Head of caudate nucleus (tissue), 42 donors: ENCODE measurements at regions not wholly inside any gene's neighbourhood (a gene's known extent, or its start where the extent isn't known, plus 50 kb on each side); places are given as distances from the start of the nearest gene placed in this dataset.
A peak's percentile ranks its signal among the peaks of the same experiment; 100 is the strongest.

ENCODE experiments used
- DNase-seq, 42 donors: peaks; one replicate each; pipeline versions ENCODE4 v3.0.0 to v3.0.0-alpha.2; 2020 to 2021; ENCODE audit warnings: mixed read lengths in 7 of 42
- intact Hi-C: fragments of 100-400 bp; cut with DNase I; formaldehyde crosslinking; loops from one replicate; pipeline ENCODE4 v1.15.0; 2022

DNA sequence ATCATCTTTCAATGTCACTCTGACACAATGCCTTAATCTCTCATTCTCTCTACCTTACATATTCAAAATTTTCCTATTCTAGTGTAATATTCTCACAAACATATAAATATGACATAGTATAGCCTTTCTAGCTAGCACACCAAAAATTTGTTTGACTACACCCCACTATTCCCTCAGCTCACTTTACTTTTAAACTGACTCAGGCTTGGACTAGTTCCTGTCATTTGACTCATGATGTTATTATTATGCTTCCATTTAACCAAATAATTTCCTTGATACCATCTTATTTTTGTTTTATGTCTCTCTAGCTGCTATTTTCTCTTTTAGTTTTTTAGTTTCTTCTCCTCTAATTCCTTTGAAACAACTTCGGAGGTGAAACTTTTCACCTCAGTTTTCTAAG lies 1745.6 kb upstream of the PCDH20 start:
- no peak for DNase-seq
- intact Hi-C loops: no loop called here

DNA sequence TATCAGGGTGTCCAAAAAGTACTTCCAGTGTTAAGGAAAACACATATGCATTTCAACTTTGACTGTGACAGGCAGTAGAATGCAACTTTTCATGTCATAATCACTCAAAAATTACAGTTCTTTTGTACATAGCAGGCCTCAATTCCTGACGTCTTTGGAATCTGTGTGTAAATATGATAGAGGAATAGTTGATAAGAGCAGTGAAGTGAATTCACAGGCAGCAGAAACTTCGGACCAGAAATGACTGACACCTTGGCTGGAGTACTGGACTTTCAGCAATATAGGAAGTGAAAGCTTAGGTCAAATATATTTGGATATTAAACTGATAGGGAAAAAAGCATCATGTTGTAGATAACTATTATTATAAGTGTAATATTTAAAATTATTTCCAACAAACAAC lies 1741.2 kb upstream of the PCDH20 start:
- intact Hi-C loops: no loop called here
- DNase-seq: no peak

DNA sequence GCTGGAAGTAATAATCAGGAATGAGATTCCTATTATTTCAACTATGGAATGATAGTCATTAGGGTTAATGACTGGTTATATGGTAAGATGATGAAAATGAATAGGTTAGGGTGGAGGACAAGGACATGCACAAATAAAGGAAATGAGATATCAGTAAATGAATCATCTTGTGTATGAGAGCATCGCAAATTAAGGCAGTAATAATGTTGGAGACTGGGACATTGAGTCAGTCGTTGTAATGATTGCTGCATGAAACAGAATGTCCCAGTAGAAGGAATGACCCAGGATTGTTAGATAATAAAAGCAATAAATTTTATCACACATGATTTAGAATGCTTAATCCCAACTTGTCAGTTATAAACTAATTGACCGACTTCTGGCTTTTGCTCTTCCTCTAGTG lies 1733.7 kb upstream of the PCDH20 start:
- DNase-seq: no peak
- intact Hi-C loops: no loop called here

DNA sequence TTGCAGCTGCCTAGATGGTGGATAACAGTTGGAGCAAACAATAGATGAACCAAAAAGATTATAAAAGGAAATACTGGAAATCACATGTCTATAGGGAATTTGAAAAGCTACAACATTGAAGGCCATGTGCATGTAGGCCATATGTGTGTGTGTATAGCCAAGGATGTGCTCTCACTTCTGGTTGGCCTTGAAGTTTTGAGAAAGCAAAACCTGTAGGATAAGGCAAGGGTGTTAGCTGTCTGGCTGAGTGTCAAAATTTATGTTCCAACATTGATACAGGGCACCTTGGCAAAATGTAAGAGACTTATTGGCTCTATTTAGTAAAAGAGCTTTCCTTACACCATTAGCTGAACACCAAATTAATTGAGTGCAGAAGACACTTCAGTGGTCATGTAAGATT lies 1723.6 kb upstream of the PCDH20 start:
- no peak for DNase-seq
- intact Hi-C loops: loop anchor here (10.0 kb wide), 1 partner anchor 846 kb away; no protein-coding TSS in a partner anchor

DNA sequence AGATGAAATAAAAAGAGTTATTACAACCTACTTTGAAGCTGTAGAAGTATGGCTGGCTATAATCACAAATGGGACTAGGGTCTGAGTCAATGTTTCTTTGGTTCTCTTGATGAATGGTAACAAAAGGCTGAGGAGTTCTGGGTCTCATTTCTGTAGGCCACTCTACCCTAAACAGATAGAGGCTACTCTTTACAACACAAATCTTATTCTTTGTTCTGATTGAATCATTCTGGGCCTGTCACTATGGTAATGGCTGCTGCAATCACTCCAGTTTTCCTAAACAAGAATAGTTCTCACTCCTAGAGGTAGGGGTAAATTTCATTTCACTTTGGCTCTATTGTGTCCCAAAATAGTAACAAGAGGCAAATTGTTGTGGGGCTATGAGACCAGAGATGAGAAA lies 1714.3 kb upstream of the PCDH20 start:
- intact Hi-C loops: loop anchor here (10.0 kb wide), 1 partner anchor 855 kb away; no protein-coding TSS in a partner anchor
- DNase-seq: no peak

DNA sequence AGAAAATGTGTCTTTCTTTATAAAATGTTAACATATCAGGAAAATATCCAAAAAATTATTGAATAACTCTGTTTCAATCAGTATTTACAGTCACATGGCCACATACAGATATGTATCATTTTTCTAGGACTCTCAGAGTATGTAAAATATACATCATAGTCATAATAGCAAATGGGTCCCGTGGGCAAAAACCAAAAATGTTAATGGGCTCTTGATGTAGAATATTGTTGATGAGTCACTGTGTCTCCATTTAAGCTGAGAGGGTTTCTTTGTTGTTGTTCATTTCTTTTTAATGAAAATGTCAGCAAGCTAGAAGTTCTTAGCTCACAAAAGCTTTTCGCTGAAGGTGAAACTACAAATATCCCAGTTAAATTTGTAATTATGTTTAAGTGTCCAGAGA lies 1713.1 kb upstream of the PCDH20 start:
- intact Hi-C loops: no loop called here
- no peak for DNase-seq

DNA sequence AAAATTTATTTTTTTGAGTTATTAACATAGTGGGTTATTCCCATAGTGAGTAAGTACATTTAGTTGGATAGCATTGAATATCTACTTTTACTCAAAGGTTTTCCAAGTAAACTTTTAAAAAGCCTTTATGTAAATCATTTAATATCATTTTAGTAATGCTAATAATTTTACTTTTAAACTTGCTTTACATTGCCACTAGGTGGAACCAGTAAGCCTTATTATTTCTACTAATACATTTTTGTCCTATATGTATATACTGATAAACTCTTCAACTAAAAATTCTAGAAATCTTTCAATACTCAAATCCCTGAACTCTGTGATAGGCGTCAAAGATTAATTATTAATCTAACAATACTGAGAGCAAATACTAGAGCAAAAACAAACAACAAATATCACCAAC lies 1709.2 kb upstream of the PCDH20 start:
- intact Hi-C loops: no loop called here
- DNase-seq: no peak

DNA sequence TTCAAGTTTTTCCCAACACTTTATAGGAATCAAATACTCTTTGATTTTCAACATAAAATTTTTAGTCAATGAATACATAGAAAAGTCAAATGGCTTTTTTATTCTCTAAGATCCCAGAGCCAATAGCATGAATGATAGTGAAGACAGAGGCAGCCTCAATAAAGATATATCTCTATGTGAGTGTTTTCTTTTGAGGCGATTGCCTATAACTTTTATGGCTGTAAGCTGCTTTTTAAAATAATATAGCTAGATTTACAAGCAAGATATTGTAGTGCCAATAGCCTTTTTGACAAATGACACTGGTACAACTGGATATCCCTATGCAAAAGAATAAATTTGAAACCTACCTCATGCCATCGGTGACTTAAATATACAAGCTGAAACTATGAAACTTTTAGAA lies 1705.2 kb upstream of the PCDH20 start:
- intact Hi-C loops: no loop called here
- DNase-seq: no peak

DNA sequence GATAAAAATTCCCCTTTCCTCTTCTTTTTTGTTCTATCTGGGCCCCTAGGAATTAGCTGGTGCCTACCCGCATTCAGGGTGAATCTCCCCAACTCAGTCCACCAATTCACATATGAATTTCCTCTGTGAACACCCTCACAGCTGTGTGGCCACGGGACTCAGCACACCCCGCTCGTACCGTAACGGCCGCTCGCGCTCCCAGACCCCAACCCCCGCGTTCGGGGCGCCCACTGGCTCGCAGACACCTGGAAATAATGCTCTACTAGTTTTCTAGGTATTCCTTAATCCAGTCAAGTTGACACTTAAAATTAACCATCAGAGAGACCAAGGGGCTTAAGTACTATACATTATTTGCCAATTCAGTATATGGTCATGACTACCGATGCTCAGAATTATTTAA lies 1702.1 kb upstream of the PCDH20 start:
- intact Hi-C loops: no loop called here
- no peak for DNase-seq

DNA sequence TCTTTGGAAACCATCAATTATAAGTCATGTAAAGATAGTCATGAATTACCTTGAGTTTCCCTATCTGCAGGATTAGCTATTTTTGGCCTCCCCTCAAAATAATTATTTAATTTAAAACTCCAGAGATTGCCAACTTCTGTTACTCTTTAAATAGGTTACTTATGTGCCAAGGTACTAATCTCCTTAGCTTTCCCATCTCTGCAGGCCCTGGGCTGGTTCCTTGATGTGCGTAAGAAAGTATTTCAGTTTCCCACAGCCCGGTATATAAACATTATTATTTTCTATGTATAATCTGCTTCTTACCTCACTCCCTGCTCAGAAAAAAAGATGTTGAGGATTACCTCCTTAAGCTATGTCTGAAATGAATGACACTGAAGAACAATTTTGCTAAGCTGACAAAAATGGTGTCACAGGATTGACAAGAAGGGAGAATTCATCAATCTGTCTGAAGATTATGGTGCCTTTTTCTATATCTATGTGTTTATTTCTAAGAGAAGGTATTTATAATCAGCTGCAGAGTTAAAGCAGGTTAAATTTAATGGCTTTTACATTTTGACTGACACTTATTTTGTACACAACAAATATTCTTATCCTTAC lies 1697.2 kb upstream of the PCDH20 start:
- intact Hi-C loops: no loop called here
- no peak for DNase-seq

DNA sequence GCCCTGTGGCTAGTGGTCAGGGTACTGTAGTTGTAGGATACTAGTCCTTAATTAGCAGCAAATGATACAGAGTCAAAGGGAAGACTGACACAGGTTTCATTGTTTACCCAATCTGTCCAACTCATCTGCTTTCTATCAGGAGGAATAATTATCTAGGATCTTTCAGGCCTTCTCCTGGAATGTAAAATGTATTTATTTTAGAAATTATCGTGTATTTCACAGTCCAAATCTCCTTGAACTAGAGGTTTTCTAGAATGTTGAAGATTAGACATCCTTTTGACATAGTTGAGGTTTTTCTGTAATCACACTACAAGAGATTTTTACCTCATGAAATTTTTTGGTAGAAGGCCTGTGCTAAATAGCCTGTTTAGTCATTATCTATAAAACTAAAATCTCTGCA lies 1694.8 kb upstream of the PCDH20 start:
- intact Hi-C loops: no loop called here
- no peak for DNase-seq

DNA sequence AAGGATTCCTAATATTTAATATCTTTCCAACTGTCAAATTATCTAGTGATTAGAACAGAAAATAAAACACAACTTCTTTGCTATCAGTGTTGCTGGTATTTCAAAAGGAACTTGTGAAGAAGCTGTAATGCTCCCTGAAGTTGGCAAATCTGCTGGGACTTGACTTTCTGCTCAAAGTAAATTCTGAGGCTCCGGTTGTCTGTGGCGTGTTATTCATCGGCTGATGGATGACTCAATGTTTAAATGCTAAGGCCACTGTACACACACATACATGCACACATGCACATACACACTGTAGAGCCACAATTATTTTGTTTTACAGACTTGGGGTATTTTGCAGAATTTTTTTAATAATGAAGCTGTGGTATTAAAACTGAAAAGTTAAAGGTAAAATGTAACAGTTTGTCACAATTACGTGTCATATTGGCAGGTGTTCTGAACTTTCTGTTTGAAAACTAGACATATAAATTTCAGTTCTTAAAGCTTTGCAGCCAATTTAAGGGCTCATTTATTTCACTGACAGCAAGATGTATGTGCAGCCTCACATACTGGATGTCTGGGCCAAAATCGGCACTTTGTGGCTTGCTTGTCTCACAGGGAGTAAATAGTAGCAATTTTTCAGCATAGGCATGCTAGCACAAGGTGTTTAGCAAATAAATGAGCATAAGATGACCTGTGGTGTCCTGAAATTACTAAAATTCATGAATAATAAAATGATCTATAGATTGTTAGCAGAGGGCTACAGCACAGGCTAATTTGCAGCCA lies 1691.7 kb upstream of the PCDH20 start:
- no peak for DNase-seq
- intact Hi-C loops: no loop called here

DNA sequence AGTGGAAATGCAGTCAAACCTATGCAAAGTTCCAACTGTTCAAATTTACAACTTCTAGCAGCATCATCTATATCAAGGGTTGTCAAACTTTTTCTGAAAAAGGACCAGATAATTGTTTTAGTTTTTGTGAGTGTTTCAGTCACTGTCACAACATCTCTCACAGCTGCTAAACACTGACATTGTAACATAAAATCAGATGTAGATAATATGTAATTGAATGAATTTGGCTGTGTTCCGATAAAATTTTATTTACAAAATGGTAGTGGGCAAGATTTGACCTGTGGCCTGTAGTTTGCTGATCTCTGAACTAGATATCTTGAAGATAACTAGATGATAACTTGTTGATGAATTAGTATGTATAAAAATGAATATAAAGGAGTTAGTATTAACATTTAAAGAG lies 1679.1 kb upstream of the PCDH20 start:
- intact Hi-C loops: no loop called here
- no peak for DNase-seq

DNA sequence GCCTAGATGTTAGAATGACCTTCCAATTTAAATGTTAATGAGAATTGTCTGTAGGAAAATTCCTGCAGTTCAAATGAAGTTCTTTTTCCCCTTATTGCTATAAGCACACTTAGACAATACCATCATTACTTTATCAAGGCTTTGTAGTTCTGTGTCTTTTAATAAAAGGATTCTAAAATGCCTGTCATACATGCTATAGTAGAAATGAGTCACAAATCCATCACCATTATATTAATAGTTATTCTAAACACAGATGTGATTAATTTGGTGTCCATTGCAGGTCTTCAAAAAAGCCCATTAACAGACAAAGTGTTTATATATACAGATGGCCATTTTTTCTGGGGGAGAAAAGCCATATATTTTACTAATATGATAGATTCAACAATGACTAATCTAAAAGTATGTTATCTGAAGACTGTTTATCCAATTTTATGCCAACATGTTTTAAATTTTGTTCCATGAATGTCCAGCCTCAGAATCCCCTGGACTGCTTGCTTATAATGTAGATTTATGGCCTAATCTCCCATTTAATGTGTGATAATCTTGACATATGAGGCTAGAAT lies 1678.3 kb upstream of the PCDH20 start:
- no peak for DNase-seq
- intact Hi-C loops: no loop called here

DNA sequence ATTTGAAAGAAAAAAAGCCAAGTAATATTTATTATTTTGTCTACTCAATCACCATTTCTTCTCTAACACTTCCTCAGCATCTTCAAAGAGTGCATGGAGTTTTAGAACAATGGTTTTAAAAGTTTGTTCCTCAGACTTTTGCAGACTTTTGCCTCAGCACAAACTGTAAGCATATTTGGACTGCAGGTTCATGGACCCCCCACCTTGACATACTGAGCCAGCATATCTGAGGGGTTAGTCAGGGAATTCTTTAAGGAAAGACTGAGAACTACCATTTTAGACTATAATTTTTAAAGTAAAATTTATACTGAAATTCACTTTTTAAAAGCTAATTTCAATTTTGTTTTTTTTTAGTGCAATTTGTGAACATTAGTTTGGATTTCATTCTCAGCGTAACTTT lies 1676.8 kb upstream of the PCDH20 start:
- intact Hi-C loops: no loop called here
- no peak for DNase-seq

DNA sequence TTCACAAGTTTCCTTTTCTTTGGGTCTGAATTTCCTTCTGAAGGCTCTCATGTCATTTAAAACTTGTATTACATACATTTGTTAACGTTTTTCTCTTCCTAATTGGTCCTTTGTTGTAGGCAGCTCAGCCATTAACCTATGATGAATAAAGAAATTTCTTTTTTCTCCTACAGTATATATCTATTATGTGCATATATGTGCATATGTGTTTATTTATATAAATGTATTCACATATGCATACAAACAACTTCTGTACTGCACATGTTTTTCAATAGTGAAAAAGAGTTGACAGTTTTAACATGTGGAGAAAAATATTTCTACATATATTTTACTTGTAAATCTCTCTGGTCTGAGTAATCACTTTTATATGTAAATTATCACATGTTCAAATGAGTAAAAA lies 1674.9 kb upstream of the PCDH20 start:
- intact Hi-C loops: no loop called here

DNA sequence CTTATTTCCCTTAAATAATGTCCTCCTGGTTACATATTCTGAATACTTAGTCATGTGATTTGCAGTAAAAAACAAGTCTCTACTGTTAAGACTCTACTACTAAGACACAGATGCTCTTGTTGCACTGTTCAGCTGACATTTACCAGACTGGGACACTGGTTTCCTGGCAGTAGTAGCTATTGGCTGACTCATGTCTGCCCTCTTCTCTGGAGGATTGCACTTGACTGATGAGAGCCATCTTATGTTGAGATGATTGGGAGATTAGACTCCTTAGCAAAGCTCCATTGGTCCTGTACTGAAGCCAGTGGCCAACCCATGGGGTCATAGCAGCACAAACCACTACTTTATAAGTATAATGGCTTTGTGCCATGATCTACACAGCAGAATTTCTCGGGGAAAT lies 1672.6 kb upstream of the PCDH20 start:
- intact Hi-C loops: no loop called here
- peak in 5 of 42 donors; percentile 4 to 9 (median 7) for DNase-seq

More for the DNA sequence above, 1674.9 kb upstream of the PCDH20 start:
- DNase-seq: no peak

DNA sequence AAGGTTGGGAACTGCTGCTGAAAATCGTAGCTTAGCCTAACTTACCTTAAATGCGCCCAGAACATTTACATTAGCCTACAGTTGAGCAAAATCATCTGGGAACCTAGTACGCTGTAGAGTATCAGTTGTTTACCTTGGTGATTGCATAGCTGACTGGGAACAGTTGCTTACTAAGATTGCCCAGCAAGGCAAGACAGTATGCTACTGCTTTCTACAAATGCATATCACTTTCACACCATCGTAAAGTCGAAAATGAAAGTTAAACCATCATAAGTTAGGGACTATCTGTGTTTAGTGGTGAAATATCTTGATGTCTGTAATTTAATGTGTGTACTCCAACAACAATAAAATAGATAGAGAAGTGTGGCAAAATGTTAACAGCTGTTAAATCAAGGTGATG lies 1670.6 kb upstream of the PCDH20 start:
- intact Hi-C loops: no loop called here
- DNase-seq: no peak

DNA sequence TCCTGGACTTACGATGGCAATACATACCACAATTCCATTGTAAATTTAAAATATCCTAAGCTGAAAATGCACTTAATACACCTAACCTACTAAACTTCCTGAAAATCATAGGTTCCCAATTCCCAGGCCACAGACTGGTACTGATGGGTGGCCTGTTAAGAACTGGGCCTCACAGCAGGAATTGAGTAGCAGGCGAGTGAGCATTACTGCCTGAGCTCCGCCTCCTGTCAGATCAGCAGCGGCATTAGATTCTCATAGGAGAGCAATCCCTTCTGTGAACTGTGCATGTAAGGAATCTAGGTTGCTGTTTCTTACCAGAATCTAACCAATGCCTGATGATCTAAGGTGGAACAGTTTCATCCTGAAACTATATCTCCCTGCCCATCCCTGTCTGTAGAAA lies 1670.2 kb upstream of the PCDH20 start:
- DNase-seq: no peak
- intact Hi-C loops: no loop called here

DNA sequence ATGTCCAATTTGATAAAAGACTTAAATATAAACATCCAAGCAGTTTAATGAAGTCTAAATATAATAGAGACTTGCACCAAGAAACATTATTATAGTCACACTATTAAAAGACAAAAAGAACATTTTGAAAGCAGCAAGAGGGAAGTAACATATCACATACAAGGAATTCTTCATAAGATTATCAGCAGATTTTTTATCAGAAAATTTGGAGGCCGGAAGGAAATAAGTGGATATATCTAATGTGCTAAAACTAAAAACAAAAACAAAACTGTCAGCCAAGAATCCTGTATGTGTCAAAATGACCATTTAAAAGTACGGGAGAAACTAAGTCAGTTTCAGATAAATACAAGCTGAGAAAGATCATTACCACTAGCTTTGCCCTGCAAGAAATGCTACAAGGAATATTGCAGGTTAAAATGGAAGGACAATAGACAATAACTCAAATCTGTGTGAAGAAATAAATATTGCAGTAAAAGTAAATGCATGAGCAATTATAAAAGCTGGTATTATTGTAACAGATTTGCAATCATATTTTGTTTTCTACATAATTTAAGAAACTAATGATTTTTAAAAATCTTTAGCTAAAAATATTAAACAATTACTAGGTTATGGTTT lies 1665.9 kb upstream of the PCDH20 start:
- DNase-seq: no peak
- intact Hi-C loops: no loop called here
